Hepatocyte (in vitro differentiated cells): ENCODE measurements at regions not wholly inside any gene's neighbourhood (a gene's known extent, or its start where the extent isn't known, plus 50 kb on each side); places are given as distances from the start of the nearest gene placed in this dataset.

ENCODE experiments used
- CTCF ChIP-seq: fragments of 200-600 bp; sonication (generic); IDR thresholded peaks from 2 replicates; pipeline ENCODE4 v1.5.1; 2016; ENCODE audit warnings: antibody characterized with exemption, mild to moderate bottlenecking; ENCODE audit not compliant: poor library complexity
- EZH2 ChIP-seq: fragments of 200-600 bp; sonication (generic); IDR thresholded peaks from 2 replicates; pipeline ENCODE4 v1.6.1; 2016; ENCODE audit warnings: antibody characterized with exemption, mild to moderate bottlenecking, borderline replicate concordance

DNA sequence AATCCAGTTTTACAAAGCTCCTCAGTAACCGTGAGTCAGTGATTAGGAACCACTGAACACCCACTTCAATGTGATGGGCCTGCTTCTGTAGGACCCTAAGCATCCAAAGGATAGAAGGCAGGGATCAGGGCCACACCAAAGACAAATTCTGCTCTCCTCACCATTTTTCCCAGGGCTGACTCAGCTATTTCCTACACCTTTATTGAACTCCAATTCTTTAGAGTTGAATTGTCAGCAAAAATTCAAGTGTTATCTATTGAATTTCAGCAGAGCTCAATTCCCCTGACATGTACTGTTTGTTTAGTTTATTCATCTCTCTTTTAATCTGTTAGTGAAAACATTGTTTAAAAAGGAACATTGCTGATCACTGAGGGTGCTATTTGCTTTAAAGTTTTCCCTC, 457.7 kb upstream of the TMPO start:
- TF ChIP-seq CTCF (no peak), EZH2 (no peak)
